WTC11 (cell line): ENCODE measurements at regions not wholly inside any gene's neighbourhood (a gene's known extent, or its start where the extent isn't known, plus 50 kb on each side); places are given as distances from the start of the nearest gene placed in this dataset.

Experiments
- CBFB ChIP-seq: sonication (generic); formaldehyde crosslinking; IDR thresholded peaks from 2 replicates; pipeline ENCODE4 v1.8.1; 2022; ENCODE audit warnings: mild to moderate bottlenecking, low read depth, missing genetic modification reagents
- FOXJ3 ChIP-seq: sonication (generic); formaldehyde crosslinking; IDR thresholded peaks from 2 replicates; pipeline ENCODE4 v1.9.0; 2021; ENCODE audit warnings: missing genetic modification reagents, mild to moderate bottlenecking, borderline replicate concordance
- GTF2I ChIP-seq: fragments of 250-450 bp; sonication (Bioruptor Pico); conservative IDR thresholded peaks from 2 replicates; pipeline ENCODE4 v1.4.0; 2021; ENCODE audit warnings: mild to moderate bottlenecking
- ZNF263 ChIP-seq: sonication (generic); formaldehyde crosslinking; IDR thresholded peaks from 2 replicates; pipeline ENCODE4 v1.8.1; 2022; ENCODE audit warnings: low read depth, mild to moderate bottlenecking, moderate library complexity, missing genetic modification reagents
- TF ChIP-seq, protein P1 (sequence below): sonication (generic); formaldehyde crosslinking; IDR thresholded peaks from 2 replicates; pipeline ENCODE4 v1.8.1; 2022; ENCODE audit warnings: mild to moderate bottlenecking, moderate library complexity, missing genetic modification reagents
- TF ChIP-seq, protein P2 (sequence below): fragments of 200-600 bp; IDR thresholded peaks from 2 replicates; pipeline ENCODE4 v1.8.0; 2022; ENCODE audit warnings: antibody characterized with exemption
- TF ChIP-seq, protein P3 (sequence below): sonication (generic); formaldehyde crosslinking; IDR thresholded peaks from 2 replicates; pipeline ENCODE4 v1.8.0; 2023; ENCODE audit warnings: missing genetic modification reagents, mild to moderate bottlenecking, borderline replicate concordance
- TF ChIP-seq, protein P4 (sequence below): sonication (generic); formaldehyde crosslinking; IDR thresholded peaks from 2 replicates; pipeline ENCODE4 v1.8.1; 2023; ENCODE audit warnings: mild to moderate bottlenecking, missing genetic modification reagents, borderline replicate concordance
- TF ChIP-seq, protein P5 (sequence below): sonication (generic); formaldehyde crosslinking; conservative IDR thresholded peaks from 2 replicates; pipeline ENCODE4 v1.8.1; 2023; ENCODE audit warnings: mild to moderate bottlenecking, low read depth, missing genetic modification reagents, moderate library complexity

DNA sequence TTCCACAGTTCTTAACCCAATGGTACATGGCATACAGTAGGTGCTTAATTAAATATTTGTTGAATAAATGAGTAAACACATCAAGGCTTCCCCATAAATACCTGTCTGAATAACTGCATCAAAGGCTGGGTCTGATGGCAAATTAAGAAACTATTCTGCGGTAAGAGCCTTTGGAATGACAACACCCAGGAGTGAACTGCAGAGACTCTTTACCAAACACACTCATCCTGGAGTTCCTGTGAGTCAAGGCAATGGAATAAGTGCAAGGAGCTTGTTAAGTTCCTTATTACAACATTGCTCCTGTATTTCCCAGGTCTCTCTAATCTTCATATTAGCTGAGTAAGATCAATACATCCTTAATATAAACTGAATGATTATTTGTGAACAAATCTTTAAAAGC lies 119.9 kb upstream of the STT3B start:
- TF ChIP-seq, protein P1, sequence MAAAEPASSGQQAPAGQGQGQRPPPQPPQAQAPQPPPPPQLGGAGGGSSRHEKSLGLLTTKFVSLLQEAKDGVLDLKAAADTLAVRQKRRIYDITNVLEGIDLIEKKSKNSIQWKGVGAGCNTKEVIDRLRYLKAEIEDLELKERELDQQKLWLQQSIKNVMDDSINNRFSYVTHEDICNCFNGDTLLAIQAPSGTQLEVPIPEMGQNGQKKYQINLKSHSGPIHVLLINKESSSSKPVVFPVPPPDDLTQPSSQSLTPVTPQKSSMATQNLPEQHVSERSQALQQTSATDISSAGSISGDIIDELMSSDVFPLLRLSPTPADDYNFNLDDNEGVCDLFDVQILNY (CRISPR knock-in tag), result no peak
- TF ChIP-seq, protein P2, sequence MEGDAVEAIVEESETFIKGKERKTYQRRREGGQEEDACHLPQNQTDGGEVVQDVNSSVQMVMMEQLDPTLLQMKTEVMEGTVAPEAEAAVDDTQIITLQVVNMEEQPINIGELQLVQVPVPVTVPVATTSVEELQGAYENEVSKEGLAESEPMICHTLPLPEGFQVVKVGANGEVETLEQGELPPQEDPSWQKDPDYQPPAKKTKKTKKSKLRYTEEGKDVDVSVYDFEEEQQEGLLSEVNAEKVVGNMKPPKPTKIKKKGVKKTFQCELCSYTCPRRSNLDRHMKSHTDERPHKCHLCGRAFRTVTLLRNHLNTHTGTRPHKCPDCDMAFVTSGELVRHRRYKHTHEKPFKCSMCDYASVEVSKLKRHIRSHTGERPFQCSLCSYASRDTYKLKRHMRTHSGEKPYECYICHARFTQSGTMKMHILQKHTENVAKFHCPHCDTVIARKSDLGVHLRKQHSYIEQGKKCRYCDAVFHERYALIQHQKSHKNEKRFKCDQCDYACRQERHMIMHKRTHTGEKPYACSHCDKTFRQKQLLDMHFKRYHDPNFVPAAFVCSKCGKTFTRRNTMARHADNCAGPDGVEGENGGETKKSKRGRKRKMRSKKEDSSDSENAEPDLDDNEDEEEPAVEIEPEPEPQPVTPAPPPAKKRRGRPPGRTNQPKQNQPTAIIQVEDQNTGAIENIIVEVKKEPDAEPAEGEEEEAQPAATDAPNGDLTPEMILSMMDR, result no peak
- TF ChIP-seq FOXJ3 (no peak), CBFB (CRISPR knock-in tag) (no peak), ZNF263 (CRISPR knock-in tag) (no peak), GTF2I (CRISPR knock-in tag) (no peak)
- TF ChIP-seq, protein P3, sequence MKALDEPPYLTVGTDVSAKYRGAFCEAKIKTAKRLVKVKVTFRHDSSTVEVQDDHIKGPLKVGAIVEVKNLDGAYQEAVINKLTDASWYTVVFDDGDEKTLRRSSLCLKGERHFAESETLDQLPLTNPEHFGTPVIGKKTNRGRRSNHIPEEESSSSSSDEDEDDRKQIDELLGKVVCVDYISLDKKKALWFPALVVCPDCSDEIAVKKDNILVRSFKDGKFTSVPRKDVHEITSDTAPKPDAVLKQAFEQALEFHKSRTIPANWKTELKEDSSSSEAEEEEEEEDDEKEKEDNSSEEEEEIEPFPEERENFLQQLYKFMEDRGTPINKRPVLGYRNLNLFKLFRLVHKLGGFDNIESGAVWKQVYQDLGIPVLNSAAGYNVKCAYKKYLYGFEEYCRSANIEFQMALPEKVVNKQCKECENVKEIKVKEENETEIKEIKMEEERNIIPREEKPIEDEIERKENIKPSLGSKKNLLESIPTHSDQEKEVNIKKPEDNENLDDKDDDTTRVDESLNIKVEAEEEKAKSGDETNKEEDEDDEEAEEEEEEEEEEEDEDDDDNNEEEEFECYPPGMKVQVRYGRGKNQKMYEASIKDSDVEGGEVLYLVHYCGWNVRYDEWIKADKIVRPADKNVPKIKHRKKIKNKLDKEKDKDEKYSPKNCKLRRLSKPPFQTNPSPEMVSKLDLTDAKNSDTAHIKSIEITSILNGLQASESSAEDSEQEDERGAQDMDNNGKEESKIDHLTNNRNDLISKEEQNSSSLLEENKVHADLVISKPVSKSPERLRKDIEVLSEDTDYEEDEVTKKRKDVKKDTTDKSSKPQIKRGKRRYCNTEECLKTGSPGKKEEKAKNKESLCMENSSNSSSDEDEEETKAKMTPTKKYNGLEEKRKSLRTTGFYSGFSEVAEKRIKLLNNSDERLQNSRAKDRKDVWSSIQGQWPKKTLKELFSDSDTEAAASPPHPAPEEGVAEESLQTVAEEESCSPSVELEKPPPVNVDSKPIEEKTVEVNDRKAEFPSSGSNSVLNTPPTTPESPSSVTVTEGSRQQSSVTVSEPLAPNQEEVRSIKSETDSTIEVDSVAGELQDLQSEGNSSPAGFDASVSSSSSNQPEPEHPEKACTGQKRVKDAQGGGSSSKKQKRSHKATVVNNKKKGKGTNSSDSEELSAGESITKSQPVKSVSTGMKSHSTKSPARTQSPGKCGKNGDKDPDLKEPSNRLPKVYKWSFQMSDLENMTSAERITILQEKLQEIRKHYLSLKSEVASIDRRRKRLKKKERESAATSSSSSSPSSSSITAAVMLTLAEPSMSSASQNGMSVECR (CRISPR knock-in tag), result no peak
- TF ChIP-seq, protein P4, sequence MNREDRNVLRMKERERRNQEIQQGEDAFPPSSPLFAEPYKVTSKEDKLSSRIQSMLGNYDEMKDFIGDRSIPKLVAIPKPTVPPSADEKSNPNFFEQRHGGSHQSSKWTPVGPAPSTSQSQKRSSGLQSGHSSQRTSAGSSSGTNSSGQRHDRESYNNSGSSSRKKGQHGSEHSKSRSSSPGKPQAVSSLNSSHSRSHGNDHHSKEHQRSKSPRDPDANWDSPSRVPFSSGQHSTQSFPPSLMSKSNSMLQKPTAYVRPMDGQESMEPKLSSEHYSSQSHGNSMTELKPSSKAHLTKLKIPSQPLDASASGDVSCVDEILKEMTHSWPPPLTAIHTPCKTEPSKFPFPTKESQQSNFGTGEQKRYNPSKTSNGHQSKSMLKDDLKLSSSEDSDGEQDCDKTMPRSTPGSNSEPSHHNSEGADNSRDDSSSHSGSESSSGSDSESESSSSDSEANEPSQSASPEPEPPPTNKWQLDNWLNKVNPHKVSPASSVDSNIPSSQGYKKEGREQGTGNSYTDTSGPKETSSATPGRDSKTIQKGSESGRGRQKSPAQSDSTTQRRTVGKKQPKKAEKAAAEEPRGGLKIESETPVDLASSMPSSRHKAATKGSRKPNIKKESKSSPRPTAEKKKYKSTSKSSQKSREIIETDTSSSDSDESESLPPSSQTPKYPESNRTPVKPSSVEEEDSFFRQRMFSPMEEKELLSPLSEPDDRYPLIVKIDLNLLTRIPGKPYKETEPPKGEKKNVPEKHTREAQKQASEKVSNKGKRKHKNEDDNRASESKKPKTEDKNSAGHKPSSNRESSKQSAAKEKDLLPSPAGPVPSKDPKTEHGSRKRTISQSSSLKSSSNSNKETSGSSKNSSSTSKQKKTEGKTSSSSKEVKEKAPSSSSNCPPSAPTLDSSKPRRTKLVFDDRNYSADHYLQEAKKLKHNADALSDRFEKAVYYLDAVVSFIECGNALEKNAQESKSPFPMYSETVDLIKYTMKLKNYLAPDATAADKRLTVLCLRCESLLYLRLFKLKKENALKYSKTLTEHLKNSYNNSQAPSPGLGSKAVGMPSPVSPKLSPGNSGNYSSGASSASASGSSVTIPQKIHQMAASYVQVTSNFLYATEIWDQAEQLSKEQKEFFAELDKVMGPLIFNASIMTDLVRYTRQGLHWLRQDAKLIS (CRISPR knock-in tag), result no peak
- TF ChIP-seq, protein P5, sequence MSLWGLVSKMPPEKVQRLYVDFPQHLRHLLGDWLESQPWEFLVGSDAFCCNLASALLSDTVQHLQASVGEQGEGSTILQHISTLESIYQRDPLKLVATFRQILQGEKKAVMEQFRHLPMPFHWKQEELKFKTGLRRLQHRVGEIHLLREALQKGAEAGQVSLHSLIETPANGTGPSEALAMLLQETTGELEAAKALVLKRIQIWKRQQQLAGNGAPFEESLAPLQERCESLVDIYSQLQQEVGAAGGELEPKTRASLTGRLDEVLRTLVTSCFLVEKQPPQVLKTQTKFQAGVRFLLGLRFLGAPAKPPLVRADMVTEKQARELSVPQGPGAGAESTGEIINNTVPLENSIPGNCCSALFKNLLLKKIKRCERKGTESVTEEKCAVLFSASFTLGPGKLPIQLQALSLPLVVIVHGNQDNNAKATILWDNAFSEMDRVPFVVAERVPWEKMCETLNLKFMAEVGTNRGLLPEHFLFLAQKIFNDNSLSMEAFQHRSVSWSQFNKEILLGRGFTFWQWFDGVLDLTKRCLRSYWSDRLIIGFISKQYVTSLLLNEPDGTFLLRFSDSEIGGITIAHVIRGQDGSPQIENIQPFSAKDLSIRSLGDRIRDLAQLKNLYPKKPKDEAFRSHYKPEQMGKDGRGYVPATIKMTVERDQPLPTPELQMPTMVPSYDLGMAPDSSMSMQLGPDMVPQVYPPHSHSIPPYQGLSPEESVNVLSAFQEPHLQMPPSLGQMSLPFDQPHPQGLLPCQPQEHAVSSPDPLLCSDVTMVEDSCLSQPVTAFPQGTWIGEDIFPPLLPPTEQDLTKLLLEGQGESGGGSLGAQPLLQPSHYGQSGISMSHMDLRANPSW, result no peak
